MM.1S (cell line): ENCODE measurements at regions not wholly inside any gene's neighbourhood (a gene's known extent, or its start where the extent isn't known, plus 50 kb on each side); places are given as distances from the start of the nearest gene placed in this dataset.

Source experiments
- DNase-seq: peaks from one replicate; pipeline ENCODE4 v3.0.0-alpha.2; 2015
- H2AFZ ChIP-seq: fragments of 300-600 bp; sonication (generic); 2 replicates; pipeline ENCODE4 v1.6.0; 2016; ENCODE audit warnings: antibody characterized with exemption, low read length
- H3F3A ChIP-seq: fragments of 300-600 bp; sonication (generic); 2 replicates; pipeline ENCODE4 v1.6.1; 2016; ENCODE audit warnings: mild to moderate bottlenecking, antibody characterized with exemption, low read length, moderate library complexity, mixed read lengths; ENCODE audit not compliant: insufficient read depth
- H3K27ac ChIP-seq: fragments of 300-600 bp; sonication (generic); 2 replicates; pipeline ENCODE4 v1.5.1; 2016; ENCODE audit warnings: mild to moderate bottlenecking, low read length
- H3K27me3 ChIP-seq: fragments of 300-600 bp; sonication (generic); replicated peaks from 2 replicates; pipeline ENCODE4 v1.6.0; 2016; ENCODE audit warnings: low read length; ENCODE audit not compliant: insufficient read depth
- H3K36me3 ChIP-seq: fragments of 300-600 bp; sonication (generic); replicated peaks from 2 replicates; pipeline ENCODE4 v1.6.1; 2016; ENCODE audit warnings: mild to moderate bottlenecking, low read length, mixed read lengths; ENCODE audit not compliant: insufficient read depth
- H3K4me1 ChIP-seq: fragments of 300-600 bp; sonication (generic); 2 replicates; pipeline ENCODE4 v1.6.1; 2016; ENCODE audit warnings: low read length, mixed read lengths
- H3K4me2 ChIP-seq: fragments of 300-600 bp; sonication (generic); 2 replicates; pipeline ENCODE4 v1.6.0; 2016; ENCODE audit warnings: low read depth, low read length
- H3K4me3 ChIP-seq: fragments of 300-600 bp; sonication (generic); 2 replicates; pipeline ENCODE4 v1.5.1; 2016; ENCODE audit warnings: low read length, mixed read lengths
- H3K79me2 ChIP-seq: fragments of 300-600 bp; sonication (generic); 2 replicates; pipeline ENCODE4 v1.6.1; 2016; ENCODE audit warnings: mixed run types, low read length, mixed read lengths
- H3K9ac ChIP-seq: fragments of 300-600 bp; sonication (generic); 2 replicates; pipeline ENCODE4 v1.6.1; 2016; ENCODE audit warnings: low read length, mixed read lengths
- H3K9me2 ChIP-seq: fragments of 300-600 bp; sonication (generic); replicated peaks from 2 replicates; pipeline ENCODE4 v1.6.1; 2016; ENCODE audit warnings: mild to moderate bottlenecking, low read length, mixed read lengths; ENCODE audit not compliant: insufficient read depth
- H3K9me3 ChIP-seq: fragments of 300-600 bp; sonication (generic); replicated peaks from 2 replicates; pipeline ENCODE4 v1.6.1; 2016; ENCODE audit warnings: mild to moderate bottlenecking, low read length, mixed read lengths; ENCODE audit not compliant: insufficient read depth
- H4K20me1 ChIP-seq: fragments of 300-600 bp; sonication (generic); 2 replicates; pipeline ENCODE4 v1.6.1; 2016; ENCODE audit warnings: mild to moderate bottlenecking, low read length, moderate library complexity, mixed read lengths; ENCODE audit not compliant: insufficient read depth
- CTCF ChIP-seq: fragments of 300-600 bp; sonication (generic); IDR thresholded peaks from 2 replicates; pipeline ENCODE4 v1.5.1; 2016; ENCODE audit warnings: antibody characterized with exemption, low read length, mixed read lengths
- EZH2 ChIP-seq: fragments of 300-600 bp; sonication (generic); optimal IDR thresholded peaks from 2 replicates; pipeline ENCODE3; 2017; ENCODE audit warnings: low read depth, mild to moderate bottlenecking, antibody characterized with exemption, low read length, mixed read lengths
- EZH2phosphoT487 ChIP-seq: fragments of 300-600 bp; sonication (generic); IDR thresholded peaks from 2 replicates; pipeline ENCODE4 v1.6.1; 2018; ENCODE audit warnings: antibody characterized with exemption, low read length

GRCh38 chr10:6305401-6306321 lies 102.9 kb downstream of the PFKFB3 start:
- no peak overlapping the region for H3K27ac ChIP-seq
- TF ChIP-seq EZH2: no peak
- TF ChIP-seq EZH2phosphoT487: no peak
- TF ChIP-seq CTCF: no peak

DNA sequence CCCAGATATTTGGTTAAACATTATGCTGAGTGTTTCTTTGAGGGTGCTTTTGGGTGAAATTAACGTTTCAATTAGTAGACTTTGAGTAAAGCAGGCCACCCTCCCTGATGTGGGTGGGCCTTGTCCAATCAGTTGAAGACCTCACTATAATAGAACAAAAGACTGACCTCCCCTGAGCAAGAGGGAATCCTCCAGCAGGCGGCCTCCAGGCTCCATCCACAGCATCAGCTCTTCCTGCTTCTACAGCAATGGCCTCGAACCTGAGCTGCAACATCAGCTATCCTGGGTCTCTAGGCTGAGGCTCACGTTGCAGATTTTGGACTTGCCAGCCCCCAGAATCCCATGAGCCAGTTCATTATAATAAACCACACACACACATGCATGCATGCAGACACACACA lies 104.2 kb downstream of the PFKFB3 start:
- Histone ChIP-seq H3K4me3 (no peak overlapping the region), H3F3A (no peaks in the 10 kb centered on the region), H2AFZ (no peak overlapping the region), H3K9me3 (no peaks in the 10 kb centered on the region), H3K4me2 (no peak overlapping the region), H4K20me1 (no peaks in the 10 kb centered on the region), H3K4me1 (peaks cover under 1% of the 10 kb centered on the region; the same call in 1 of the 2 replicates), H3K9me2 (no peaks in the 10 kb centered on the region), H3K79me2 (no peaks in the 10 kb centered on the region), H3K9ac (no peak overlapping the region), H3K36me3 (no peaks in the 10 kb centered on the region), H3K27me3 (no peaks in the 10 kb centered on the region), H3K27ac (no peak overlapping the region)
- DNase-seq: no peak
- TF ChIP-seq EZH2phosphoT487: no peak
- no peak for TF ChIP-seq CTCF
- TF ChIP-seq EZH2: no peak

More at GRCh38 chr10:6305401-6306321, 102.9 kb downstream of the PFKFB3 start:
- no peaks in the 10 kb centered on the region for H3K9me2 ChIP-seq
- no peaks in the 10 kb centered on the region for H4K20me1 ChIP-seq
- no peaks in the 10 kb centered on the region for H3K36me3 ChIP-seq
- no peak for DNase-seq
- H3K4me2 ChIP-seq: no peak overlapping the region
- peaks cover 13% of the 10 kb centered on the region for H3K4me1 ChIP-seq
- H2AFZ ChIP-seq: no peak overlapping the region
- H3K27me3 ChIP-seq: no peaks in the 10 kb centered on the region
- H3K9ac ChIP-seq: no peak overlapping the region
- H3K79me2 ChIP-seq: no peaks in the 10 kb centered on the region
- H3K4me3 ChIP-seq: no peak overlapping the region
- no peaks in the 10 kb centered on the region for H3K9me3 ChIP-seq
- H3F3A ChIP-seq: peaks cover 12% of the 10 kb centered on the region

- Histone ChIP-seq H3K27ac (no peak overlapping the region), H2AFZ (no peak overlapping the region)
These were observed 107.1 kb downstream of the PFKFB3 start for GRCh38 chr10:6309816-6310215.

More at GRCh38 chr10:6309816-6310215, 107.1 kb downstream of the PFKFB3 start:
- H3K9ac ChIP-seq: no peak overlapping the region
- no peaks in the 10 kb centered on the region for H4K20me1 ChIP-seq
- no peak overlapping the region for H3K4me2 ChIP-seq
- TF ChIP-seq CTCF (no peak), EZH2phosphoT487 (no peak), EZH2 (no peak)
- no peak for DNase-seq
- no peaks in the 10 kb centered on the region for H3K27me3 ChIP-seq
- no peaks in the 10 kb centered on the region for H3F3A ChIP-seq
- H3K79me2 ChIP-seq: no peaks in the 10 kb centered on the region
- no peaks in the 10 kb centered on the region for H3K4me1 ChIP-seq
- no peaks in the 10 kb centered on the region for H3K36me3 ChIP-seq
- H3K9me2 ChIP-seq: no peaks in the 10 kb centered on the region
- no peak overlapping the region for H3K4me3 ChIP-seq
- no peaks in the 10 kb centered on the region for H3K9me3 ChIP-seq
